GM13976 (cell line): ENCODE measurements at regions not wholly inside any gene's neighbourhood (a gene's known extent, or its start where the extent isn't known, plus 50 kb on each side); places are given as distances from the start of the nearest gene placed in this dataset.

ENCODE experiments used
- DNase-seq: peaks from one replicate; pipeline ENCODE4 v3.0.0; 2012; ENCODE audit warnings: low spot score
- in situ Hi-C: fragments of 300-500 bp; cut with MboI; formaldehyde crosslinking; loops from one replicate; pipeline ENCODE4 v1.12.0; 2022; ENCODE audit warnings: low sequenced_read_pairs, mixed read lengths, inconsistent platforms; ENCODE audit not compliant: unreplicated experiment
- TF ChIP-seq, protein P1 (sequence below): IDR thresholded peaks from 2 replicates; pipeline ENCODE4 v1.5.1; 2012; ENCODE audit warnings: borderline replicate concordance, mild to moderate bottlenecking; ENCODE audit not compliant: insufficient read depth; ENCODE audit errors: extremely low read depth, missing control alignments, control extremely low read depth

DNA sequence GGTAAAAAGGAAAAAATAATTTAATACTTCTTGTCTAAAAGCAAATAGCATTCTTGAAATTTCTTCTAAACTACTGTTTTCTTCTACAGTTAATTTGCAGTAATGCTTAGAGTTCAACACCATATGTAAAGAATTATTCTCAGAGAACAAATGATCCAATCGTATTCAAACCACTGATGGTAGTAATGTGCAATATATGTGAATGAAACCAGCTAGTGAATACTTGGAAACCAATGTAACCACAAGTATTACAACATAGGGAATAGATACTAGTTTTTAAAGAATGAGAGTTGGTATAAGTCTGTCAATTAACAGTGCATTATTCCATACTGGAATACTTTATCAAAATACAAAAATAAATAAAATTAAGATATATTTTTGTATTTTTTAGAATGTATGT is 850.0 kb downstream of the DIPK2A start:
- in situ Hi-C loops, result no loop called here
- TF ChIP-seq, protein P1, sequence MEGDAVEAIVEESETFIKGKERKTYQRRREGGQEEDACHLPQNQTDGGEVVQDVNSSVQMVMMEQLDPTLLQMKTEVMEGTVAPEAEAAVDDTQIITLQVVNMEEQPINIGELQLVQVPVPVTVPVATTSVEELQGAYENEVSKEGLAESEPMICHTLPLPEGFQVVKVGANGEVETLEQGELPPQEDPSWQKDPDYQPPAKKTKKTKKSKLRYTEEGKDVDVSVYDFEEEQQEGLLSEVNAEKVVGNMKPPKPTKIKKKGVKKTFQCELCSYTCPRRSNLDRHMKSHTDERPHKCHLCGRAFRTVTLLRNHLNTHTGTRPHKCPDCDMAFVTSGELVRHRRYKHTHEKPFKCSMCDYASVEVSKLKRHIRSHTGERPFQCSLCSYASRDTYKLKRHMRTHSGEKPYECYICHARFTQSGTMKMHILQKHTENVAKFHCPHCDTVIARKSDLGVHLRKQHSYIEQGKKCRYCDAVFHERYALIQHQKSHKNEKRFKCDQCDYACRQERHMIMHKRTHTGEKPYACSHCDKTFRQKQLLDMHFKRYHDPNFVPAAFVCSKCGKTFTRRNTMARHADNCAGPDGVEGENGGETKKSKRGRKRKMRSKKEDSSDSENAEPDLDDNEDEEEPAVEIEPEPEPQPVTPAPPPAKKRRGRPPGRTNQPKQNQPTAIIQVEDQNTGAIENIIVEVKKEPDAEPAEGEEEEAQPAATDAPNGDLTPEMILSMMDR, result no peak
- no peak for DNase-seq

DNA sequence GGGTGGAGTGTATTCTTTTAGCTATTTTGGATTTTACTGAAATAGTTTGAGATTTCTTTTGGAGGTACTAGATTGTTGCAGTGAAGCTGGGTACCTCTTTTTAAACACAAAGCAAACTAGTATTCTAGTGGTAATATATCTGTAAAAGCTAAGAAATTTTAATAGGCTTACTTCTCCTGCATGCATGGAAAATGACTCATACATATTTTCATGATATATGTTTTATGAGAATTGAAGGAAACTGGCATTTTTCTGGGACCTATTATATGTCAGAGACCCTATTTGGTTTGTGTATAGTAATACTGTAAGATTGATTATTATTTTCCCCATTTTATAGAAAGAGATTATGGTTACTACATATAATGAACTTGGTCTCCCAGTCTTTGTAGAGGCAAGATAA is 851.0 kb downstream of the DIPK2A start:
- DNase-seq, result no peak

DNA sequence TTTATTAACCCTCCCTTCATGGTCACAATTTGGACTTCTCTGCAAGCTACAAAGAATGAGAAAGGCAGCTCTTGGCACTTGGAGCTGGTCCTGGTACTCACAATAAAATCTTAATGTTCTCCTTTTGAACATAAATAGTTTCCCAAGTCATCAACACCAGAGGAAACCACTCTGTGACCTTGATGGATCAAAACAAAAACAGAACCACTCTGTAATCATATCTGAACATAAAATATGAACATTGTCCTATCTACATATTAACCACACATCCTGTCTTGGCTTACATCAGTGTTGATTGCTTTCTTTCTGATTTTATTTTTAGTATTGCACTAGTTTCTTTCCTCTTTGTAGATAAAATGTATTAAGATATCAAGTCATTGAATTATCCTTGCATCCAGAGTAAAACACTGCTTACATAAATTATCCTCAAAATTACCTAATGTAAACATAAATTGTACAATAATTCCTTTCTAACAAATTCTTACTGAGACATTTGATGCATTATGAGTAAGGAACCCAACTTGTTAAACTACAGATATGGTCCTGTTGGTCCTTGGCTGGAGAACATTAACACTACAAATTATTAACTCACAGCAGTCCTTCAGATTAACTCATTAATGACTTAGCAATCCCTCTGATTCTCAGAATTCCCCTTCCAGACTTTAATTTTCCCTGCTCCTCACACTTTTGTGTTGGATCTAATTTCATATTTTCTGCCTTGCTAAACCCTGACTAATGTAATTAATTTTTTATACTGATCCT is 860.5 kb downstream of the DIPK2A start:
- no peak for DNase-seq
- in situ Hi-C loops, result no loop called here
- TF ChIP-seq, protein P1, result no peak

More for the DNA sequence above, 851.0 kb downstream of the DIPK2A start:
- in situ Hi-C loops, result no loop called here
- TF ChIP-seq, protein P1, result no peak

DNA sequence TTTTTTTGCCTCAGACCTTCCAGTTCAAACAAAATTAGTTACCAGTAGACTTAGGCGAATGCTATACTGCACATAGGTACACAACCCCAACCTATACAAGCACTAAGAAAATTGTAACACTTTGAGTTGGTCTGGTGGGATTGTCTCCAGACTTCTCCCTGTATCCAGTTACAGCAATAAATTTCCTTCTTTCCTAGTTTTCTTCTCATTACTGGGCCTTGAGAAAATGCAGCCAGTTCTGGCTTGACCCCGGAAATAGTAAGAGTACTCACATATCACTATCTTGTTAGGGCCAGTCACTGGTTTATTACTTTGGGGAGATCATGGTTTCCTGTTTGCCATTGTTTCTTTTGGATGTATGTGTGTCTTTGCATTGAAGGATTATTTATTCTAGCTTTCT is 868.4 kb downstream of the DIPK2A start:
- DNase-seq, result no peak
- in situ Hi-C loops, result no loop called here
- TF ChIP-seq, protein P1, result no peak

DNA sequence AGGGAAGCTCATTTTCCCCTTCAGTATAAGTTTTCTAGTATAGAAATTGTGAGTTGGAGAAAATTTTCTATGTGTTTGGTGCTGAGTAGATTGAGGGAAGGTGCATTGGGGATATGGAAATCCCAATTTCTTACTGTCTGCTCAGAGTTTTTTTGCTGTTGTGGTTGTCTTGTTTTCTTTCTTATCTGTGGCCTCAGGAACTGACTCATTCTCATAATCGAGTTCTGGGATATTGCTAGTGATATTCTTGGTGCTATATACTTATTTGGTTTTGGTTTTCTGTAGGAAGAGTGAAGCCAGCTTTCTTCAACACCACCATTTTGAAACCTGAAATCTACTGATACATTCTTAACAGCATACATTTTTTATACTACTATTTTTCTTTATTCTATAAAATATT is 869.2 kb downstream of the DIPK2A start:
- TF ChIP-seq, protein P1, result no peak
- DNase-seq, result no peak
- in situ Hi-C loops, result no loop called here

DNA sequence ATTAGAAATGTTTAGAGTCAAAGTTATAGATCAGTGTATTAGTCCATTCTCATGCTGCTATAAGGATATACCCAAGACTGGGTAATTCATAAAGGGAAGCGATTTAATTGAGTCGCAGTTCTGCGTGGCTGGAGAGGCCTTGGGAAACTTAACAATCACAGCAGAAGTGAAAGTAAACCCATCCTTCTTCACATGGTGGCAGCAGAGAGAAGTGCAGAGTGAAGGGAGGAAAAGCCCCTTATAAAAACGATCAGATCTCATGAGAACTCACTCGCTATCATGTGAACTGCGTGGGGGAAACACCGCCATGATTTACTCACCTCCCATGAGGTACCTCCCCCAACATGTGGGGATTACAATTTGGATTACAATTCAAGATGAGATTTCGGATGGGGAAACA is 871.5 kb downstream of the DIPK2A start:
- TF ChIP-seq, protein P1, result no peak
- DNase-seq, result no peak
- in situ Hi-C loops, result no loop called here
